Activated T-cell treated with anti-CD3 and anti-CD28 coated beads for 1 hour (primary cell): ENCODE measurements at regions not wholly inside any gene's neighbourhood (a gene's known extent, or its start where the extent isn't known, plus 50 kb on each side); places are given as distances from the start of the nearest gene placed in this dataset.
"Not testable (repeated sequence)": the region's sequence is repeated elsewhere in the genome, so short reads cannot be mapped to it uniquely, and the experiment has no call there.

Source experiments
- DNase-seq: peaks from one replicate; pipeline ENCODE4 v3.0.0-alpha.2; 2020; ENCODE audit warnings: low read depth

GRCh38 chr5:40134883-40135520 lies 544.7 kb upstream of the PTGER4 start:
- no peak for DNase-seq

- no peak for DNase-seq
These were observed 555.3 kb upstream of the PTGER4 start for GRCh38 chr5:40124367-40124766.

- no peak for DNase-seq
These were observed 558.5 kb upstream of the PTGER4 start for GRCh38 chr5:40121236-40121635.

- DNase-seq = no peak
These were observed 566.8 kb upstream of the PTGER4 start for GRCh38 chr5:40112875-40113274.

GRCh38 chr5:40111036-40111435 lies 568.7 kb upstream of the PTGER4 start:
- DNase-seq = not testable (repeated sequence)

- DNase-seq = not testable (repeated sequence)
These were observed 570.8 kb upstream of the PTGER4 start for GRCh38 chr5:40108764-40109390.

GRCh38 chr5:40107786-40108185 lies 571.9 kb upstream of the PTGER4 start:
- DNase-seq = not testable (repeated sequence)

GRCh38 chr5:40106847-40107246 lies 572.9 kb upstream of the PTGER4 start:
- DNase-seq = no peak

GRCh38 chr5:40098313-40098712 lies 581.4 kb upstream of the PTGER4 start:
- no peak for DNase-seq

- DNase-seq = no peak
These were observed 586.2 kb upstream of the PTGER4 start for GRCh38 chr5:40093550-40093949.

GRCh38 chr5:40089269-40089668 lies 590.4 kb upstream of the PTGER4 start:
- DNase-seq = no peak

GRCh38 chr5:40084614-40085013 lies 595.1 kb upstream of the PTGER4 start:
- DNase-seq = no peak

- no peak for DNase-seq
These were observed 597.4 kb upstream of the PTGER4 start for GRCh38 chr5:40082313-40082712.

- no peak for DNase-seq
These were observed 599.5 kb upstream of the PTGER4 start for GRCh38 chr5:40080191-40080590.

- no peak for DNase-seq
These were observed 600.7 kb upstream of the PTGER4 start for GRCh38 chr5:40078898-40079575.

GRCh38 chr5:40074826-40075225 lies 604.9 kb upstream of the PTGER4 start:
- no peak for DNase-seq

GRCh38 chr5:40073927-40074326 lies 605.8 kb upstream of the PTGER4 start:
- DNase-seq = no peak

GRCh38 chr5:40071870-40072269 lies 607.8 kb upstream of the PTGER4 start:
- DNase-seq = no peak

- DNase-seq = no peak
These were observed 613.1 kb upstream of the PTGER4 start for GRCh38 chr5:40066616-40067015.

- no peak for DNase-seq
These were observed 626.9 kb upstream of the PTGER4 start for GRCh38 chr5:40052808-40053207.

GRCh38 chr5:40046792-40047191 lies 622.0 kb upstream of the DAB2 start:
- no peak for DNase-seq

GRCh38 chr5:40045429-40045828 lies 620.6 kb upstream of the DAB2 start:
- DNase-seq = no peak

- no peak for DNase-seq
These were observed 619.1 kb upstream of the DAB2 start for GRCh38 chr5:40043916-40044315.
